GM19324 (cell line): ENCODE measurements at regions not wholly inside any gene's neighbourhood (a gene's known extent, or its start where the extent isn't known, plus 50 kb on each side); places are given as distances from the start of the nearest gene placed in this dataset.
A peak's percentile ranks its signal among the peaks of the same experiment; 100 is the strongest.

Experiments used
- ATAC-seq: cut with Tn5 transposase; IDR thresholded peaks from one replicate; pipeline ENCODE4 v1.9.1; 2021; ENCODE audit warnings: mild to moderate bottlenecking, moderate library complexity; ENCODE audit not compliant: unreplicated experiment, low FRiP score

DNA sequence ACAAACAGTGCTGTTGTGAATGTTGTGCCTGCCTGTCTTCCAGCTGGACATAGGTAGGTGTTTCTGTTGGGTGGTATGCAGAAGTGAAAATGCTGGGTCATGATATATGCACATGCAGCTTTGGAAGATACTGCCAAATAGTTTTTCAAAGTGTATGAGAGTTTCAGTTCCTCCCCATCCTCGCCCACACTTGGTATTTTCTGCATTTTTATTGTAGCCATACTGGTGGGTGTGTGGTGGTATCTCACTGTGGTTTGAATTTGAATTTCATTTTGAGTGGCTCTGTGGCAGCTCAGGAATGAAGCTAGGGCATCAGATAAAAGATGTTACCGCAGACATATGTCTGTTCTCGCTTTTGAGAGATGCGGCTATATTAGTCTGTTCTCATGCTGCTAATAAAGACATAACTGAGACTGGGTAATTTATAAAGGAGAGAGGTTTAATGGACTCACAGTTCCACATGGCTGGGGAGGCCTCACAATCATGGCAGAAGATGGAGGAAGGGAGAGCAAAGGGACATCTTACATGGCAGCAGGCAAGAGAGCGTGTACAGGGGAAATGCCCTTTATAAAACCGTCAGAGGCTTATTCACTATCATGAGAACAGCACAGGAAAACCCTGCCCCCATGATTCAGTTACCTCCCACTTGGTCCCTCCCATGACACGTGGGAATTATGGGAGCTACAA is 183.1 kb downstream of the CAND1 start:
- ATAC-seq = peak; percentile 68

DNA sequence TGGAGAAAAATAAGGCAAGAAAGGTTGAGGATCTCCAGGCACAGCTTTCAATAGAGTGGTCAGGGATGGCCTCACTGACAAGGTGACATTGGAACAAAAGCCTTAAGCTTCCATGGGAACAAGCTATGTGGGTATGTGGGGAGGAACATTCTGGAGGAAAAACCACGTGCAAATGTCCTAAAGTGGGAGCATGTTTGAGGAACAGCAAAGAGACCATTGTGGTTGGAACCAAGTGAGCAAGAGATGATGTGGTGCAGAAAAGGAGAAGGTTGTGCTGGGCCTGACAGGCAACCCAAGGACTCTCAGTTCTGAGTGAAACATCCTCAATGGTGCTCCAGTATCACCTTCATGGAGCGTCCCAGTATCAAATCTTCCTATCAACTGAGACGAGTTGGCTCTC is 184.0 kb downstream of the CAND1 start:
- no peak for ATAC-seq

- no peak for ATAC-seq
Measured at GRCh38 chr12:67455236-67455635, 186.1 kb downstream of the CAND1 start.

GRCh38 chr12:67456431-67456901 is 187.3 kb downstream of the CAND1 start:
- ATAC-seq = no peak

DNA sequence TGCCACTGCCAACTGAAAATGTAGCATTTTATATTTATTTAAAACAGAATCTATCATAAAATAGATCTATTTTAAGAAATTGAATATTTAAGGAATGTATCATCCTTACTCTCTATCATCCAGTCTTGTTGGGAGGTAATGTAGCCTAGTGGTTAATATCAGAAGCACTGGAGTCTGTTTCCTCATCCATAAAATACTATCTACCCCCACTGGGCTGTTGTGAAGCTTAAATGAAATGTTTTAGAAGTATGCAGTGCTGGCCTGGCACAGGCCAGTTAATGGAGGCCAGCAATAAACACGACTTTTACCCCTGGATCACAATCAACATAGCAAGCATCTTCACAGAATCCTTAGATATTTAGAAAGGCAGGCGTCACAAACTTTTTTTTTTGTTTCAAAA is 188.0 kb downstream of the CAND1 start:
- ATAC-seq = no peak

GRCh38 chr12:67457778-67458665 is 188.9 kb downstream of the CAND1 start:
- ATAC-seq = no peak

DNA sequence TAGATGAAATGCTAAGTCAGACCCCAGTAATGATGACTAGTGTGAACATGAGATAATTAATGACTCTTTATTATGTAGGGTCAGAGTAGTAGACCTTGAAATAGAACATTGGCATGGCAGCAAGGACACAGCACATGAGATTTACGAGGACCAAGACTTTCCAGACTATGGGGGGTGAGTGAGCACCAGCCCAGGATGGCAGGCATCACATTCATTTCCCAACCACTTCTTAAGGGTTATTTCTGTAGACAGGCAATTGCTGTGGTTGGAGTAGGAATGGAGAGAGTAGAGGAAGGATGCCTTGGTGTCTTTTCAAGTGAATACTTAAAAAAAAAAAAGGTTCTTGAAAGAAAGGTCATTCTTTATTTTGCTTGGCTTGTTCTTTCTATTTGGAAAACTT is 189.4 kb upstream of the DYRK2 start:
- no peak for ATAC-seq

GRCh38 chr12:67459578-67459977 is 189.0 kb upstream of the DYRK2 start:
- ATAC-seq = no peak

- no peak for ATAC-seq
Measured at GRCh38 chr12:67460388-67460787, 188.2 kb upstream of the DYRK2 start.

DNA sequence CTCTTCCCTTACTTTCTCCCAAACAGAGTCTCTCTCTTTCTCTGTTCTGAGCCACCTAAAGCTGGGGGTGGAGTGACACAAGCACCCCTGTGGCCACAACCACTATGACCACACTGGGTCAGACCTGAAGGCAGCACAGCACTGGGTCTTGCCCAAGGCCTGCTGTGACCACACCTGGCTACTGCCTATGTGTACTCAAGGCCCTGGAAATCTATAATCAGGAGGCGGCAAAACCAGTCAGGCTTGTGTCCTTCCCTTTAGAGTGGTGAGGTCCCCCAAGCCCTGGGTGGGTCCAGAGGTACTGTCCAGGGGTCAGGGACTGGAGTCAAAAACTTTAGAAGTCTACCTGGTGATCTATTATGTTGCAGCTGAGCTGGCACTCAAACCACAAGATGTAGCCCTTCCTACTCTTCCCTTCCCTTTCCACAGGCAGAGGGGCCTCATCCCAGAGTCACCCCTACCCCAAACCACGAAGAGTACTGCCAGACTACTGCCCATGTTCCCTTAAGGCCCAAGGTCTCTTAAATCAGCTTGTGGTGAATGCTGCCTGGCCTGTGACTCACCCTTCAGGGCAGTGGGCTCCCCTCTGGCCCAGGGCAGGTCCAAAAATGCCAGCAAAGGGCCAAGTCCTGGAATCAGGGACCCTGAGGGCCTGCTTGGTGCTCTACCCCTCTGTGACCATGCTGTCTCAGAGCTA is 179.8 kb upstream of the DYRK2 start:
- no peak for ATAC-seq

DNA sequence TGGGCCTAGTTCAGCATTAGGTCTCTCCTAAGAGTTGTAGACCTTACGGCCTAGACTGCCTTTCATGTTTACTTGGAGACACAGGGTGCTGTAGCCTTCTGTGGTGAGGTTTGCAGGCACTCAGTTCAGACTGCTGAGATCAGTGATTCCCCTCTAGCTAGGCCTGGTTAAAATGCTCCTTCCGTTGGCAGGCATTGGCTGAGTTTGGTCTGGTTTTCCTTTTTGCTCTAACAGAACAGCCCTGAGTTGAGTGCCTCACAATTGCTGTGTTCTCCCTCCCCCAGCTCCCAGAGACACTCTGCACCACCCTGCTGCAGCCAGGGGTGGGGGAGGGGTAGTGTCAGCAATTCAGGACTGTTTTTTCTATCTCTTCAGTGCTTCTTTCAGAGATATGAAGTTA is 178.9 kb upstream of the DYRK2 start:
- ATAC-seq = no peak

DNA sequence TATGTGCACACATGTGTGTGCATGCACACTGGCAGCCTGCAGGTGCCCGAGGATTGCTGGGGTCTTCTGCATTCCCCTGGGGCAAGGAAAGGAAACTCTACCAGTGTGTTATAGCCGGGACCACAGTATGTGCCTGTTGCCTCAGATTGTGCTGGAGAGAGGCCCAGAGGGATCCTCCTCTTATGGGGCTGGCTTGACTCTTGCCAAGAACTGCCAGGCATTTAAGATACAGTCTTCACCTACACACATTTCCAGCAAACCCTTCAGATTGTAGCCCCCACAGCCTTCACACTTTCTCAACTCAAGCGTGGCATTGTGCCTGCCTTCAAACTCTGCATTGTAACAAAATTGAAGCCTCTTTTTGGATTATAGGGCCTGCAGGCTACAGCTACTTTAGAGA is 176.7 kb upstream of the DYRK2 start:
- ATAC-seq = no peak

DNA sequence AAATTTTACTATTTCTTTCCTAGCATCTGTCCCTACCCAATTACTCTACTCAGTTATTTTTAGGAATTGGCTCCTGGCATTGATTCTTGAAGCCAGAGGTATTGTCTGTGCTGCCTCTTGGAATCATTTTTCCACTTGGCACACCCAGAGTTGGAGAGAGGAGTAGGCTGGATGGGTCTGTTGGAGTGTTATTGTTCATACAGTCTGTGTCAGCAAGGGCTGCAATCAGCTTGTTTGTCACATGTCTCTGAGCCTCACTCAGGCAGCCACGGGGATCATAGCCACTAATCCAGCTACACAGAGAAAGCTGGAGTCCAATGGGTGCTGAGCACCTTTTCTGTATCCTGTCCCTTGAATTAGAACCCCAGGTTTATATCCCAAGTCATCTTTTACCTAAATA is 176.0 kb upstream of the DYRK2 start:
- ATAC-seq = no peak

DNA sequence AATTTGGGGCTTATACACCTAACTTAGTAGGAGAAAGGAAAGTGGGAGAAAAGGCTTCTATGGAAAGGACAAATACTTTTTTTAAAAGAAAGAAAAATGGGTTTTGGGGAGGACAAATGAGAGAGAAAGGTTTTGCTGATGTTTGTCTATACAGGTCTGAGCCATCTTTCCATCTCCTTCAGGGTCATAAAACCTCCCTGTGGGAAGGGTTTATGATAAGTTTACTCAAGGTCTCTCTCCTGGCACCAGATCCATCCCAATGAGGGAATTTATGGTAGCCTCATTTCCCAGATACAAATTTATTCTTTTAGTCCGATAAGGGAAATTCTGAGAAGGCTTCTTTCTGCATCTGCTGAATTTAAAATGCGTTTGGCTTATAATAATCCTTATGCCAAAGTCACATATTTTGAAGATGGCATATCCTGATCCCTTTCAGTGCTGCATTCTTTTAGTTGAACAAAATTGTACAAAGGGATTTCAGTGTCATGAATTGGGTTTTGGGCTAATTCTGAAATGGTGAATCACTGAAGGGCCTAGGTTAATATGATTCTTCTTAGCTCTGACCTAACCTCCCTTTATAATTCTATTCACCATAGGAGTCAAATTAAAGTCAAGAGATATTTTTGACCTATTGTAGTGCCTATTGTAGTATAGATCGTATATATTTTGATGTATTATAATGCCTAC is 173.5 kb upstream of the DYRK2 start:
- no peak for ATAC-seq

- ATAC-seq = no peak
Measured at GRCh38 chr12:67475725-67476124, 172.8 kb upstream of the DYRK2 start.

GRCh38 chr12:67477681-67478265 is 170.8 kb upstream of the DYRK2 start:
- ATAC-seq = no peak

- no peak for ATAC-seq
Measured at GRCh38 chr12:67482751-67483661, 165.5 kb upstream of the DYRK2 start.

GRCh38 chr12:67483871-67484554 is 164.5 kb upstream of the DYRK2 start:
- no peak for ATAC-seq
